SKM-1 (cell line): ENCODE measurements at regions not wholly inside any gene's neighbourhood (a gene's known extent, or its start where the extent isn't known, plus 50 kb on each side); places are given as distances from the start of the nearest gene placed in this dataset.

Experiments
- DNase-seq: peaks from one replicate; lab custom pipeline; 2025; ENCODE audit not compliant: unreplicated experiment; lab: John Stamatoyannopoulos, UW

DNA sequence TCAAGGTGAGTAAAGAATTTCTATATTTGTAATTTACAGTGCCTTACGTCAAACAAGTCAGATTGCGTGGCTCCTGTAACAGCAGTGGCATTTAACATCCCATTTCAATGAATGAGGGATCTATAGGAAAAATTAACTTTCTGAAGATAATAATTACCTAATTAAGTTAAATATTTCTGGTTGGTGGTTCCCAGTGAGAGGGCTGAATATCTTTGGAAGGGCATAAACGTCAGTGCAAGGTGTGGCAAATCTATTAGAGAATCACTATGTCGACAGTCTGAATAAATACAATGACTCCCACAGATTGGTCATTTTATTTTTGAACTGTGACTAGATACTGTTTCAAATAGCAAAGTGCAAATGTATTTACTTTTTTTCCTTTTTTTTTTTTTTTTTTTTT, 80.0 kb downstream of the S1PR1 start:
- no peak for DNase-seq

DNA sequence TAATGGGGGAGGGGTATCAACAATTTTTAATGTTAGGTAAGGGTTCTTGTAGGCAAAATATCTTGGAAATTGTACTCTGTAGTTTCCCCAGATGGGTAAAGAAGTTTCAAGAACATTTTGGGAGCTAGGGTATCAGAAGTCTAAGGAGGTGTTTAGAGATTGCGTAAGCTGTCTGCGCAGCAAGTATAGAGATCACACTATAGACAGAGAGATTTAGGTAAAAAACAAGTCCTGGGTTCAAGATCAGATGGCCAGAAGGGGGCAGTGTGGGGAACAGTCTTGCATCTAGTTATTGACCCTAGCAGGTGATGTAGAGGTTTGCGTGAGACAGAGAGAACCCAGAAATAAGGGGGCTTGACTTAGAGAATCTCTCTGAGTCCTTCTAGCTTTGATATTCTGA, 80.8 kb downstream of the S1PR1 start:
- DNase-seq = no peak

DNA sequence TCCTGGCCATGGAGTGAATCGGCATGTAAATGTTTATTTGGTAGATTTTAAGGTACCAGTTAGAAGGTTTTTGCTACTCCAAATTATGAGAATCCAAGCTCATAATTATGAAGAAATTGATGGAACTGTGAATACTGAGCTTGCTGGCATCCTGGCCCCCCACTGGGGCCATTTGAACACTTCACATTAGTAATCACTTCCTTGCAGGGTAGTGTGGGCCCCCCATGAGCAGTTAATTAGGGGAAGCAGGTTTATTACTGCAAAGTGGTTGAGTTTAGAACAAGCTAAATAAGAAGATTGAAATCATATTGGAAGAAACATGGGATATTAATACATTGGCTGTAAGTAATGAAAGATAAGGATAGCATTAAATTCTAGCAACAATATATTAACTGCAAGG, 86.7 kb downstream of the S1PR1 start:
- DNase-seq = no peak

DNA sequence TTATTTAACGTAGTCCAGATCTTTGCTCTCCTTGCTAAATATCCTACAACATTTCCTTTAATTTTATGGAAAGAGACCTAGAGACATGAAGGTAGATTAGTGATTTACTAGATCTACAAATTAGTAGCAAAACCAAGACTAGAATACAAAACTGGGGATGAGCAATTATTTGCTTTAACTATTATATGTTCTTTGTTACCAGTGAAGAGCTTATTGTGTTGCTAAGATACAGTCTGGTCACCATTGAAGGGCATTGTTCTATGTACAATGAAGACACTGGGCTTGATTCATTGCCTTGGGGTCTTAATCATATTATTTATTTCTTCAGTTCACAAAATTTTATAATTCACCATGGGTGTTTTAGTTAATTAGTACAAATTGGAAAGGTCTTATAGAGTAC, 88.3 kb downstream of the S1PR1 start:
- no peak for DNase-seq

DNA sequence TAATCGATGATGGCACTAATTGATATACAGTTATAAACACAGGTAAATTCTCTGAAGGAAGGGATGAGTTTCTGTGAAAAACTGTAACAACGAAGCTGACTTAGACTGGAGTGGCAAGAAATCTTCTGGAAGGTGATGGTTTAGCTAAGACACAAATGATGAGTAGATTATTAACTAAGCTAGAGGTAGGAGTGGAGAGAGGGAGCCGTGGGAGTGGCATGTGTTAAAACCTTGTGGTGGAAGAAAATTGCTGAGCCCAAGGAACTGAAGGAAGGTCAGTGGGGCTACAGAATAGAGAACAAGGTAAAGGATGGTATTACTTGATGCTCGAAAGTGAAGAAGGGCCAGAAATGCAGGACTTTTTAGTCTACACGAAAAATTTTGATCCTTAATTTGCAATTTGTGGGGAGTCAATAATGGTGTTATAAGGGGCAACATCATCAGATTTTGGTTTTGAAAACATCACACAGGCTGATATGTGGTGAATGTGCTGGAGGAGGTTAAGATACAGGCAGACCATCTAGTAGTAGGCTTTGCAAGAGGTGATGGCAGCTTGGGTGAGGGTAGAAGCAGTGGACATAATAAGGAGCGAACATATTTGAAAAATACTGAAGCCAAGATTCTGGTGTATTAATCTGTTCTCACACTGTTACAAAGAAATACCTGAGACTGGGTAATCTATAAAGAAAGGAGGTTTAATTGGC, 93.8 kb downstream of the S1PR1 start:
- no peak for DNase-seq

DNA sequence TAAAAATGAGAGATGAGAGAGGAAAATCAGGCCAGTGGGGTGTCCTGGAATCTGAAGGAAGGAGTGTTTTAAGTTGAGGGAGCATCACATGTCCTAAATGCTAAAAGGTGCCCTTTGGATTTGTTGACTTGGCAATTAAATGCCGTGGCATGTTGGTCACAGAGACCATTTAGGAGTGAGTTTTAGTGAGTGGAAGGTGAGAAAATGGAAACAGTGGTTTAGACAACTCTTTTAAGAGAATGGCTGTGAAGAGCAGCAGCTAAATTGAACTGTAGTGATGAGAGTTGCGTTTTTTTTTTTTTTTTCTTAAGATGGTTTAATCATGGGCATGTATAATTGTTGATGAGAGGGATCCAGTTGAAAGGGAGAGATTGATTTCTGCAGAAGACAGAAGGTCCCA, 95.0 kb downstream of the S1PR1 start:
- no peak for DNase-seq

DNA sequence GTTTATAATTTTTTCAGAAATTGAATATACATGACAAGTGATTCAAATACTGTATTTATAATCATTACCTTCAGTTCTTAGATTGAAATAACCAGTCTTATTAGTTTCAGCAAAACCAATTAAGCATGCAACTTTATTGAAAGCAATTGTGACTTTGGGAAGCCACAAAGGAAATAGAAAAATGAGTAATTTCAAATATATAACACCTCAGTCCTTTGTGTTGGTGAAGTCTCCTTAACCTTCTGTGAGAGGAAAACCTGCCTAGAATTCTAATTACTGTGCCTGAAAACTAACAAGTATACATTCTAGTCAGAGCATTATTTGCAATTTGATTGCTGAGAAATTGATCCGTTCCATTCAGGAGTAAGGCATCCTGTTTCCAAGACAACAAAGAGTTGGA, 95.8 kb downstream of the S1PR1 start:
- DNase-seq = no peak

DNA sequence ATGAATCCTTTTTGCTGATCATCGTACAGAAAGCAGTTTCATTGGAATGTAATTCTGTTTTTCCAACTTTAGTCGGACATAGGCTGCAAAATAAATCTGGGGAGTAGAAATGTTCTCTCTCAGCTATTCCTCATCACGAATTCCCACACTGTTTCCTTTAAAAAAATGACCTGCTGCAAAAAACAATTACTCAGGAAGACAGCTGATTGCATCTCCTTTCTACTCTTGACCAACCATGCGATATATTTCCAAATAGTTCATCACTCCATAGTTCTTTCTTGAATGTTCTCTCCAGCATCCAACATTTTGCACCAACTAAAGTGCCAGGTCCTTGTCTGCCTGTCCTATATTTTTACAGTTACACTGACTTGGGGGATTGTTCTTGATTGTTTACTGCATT, 96.4 kb downstream of the S1PR1 start:
- DNase-seq = no peak

DNA sequence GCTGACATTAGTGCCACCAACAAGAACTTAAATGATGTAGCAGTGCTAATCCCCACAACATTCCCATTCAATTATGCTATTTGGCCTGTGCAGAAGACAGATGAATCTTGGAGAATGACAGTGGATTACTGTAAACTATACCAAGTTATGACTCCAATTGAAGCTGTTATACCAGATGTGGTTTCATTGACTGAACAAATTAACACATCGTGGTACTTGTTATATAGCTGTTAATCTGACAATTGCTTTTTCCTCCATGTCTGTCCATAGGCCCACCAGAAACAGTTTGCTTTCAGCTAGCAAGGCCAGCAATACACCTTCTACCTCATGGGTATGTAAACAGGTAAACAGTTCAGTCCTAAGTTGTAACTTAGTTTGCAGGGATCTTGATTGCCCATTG, 101.1 kb downstream of the S1PR1 start:
- DNase-seq = no peak

DNA sequence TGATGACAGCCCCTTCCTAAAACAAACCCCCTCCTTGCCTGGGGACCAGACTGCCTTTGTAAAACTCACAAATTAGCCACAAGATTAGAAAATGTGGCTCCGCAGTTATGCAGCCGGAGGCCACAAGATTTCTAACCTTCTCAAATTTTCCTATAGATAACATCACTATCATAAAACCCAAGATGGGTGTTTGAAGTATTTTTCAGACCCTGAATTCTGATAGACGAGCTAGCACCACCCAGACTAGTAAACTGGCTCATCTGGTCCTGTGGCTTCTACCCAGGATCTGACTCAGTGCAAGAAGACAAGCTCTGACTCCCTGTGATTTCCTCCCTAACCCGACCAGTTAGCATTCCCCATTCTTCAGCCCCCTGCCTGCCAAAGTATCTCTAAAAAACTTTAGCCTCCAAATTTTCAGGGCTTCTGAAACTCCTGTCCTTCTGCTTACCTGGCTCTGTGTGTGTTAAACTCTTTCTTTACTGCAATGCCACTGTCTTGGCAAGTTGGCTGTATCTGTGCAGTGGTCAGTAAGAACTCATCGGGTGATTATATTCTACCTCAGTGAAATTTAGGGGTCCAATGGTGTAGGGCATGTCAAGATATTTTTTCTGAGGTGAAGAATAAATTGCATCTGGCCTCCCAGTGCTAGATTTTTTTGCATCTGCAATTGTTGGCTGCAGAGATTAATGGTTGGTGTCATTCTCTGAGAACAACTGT, 102.1 kb downstream of the S1PR1 start:
- DNase-seq = no peak

DNA sequence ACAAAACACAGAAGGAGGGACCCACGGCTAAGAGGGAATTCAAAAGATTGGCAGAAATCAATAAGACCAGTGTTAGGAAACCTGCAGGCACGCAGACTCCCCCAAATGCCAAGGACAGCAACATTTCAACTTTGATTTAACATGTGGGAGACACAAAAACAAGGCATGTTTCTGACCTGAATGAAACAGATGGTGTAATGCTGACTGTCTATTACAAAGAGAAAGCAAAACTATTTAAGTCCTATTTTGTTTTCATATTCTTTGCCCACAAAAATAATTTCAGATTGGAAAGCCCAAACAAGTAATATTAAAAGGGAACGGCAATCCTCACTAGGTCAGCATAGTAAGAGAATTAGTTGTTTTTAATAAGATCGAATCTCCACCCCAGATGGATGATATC, 107.9 kb downstream of the S1PR1 start:
- no peak for DNase-seq

DNA sequence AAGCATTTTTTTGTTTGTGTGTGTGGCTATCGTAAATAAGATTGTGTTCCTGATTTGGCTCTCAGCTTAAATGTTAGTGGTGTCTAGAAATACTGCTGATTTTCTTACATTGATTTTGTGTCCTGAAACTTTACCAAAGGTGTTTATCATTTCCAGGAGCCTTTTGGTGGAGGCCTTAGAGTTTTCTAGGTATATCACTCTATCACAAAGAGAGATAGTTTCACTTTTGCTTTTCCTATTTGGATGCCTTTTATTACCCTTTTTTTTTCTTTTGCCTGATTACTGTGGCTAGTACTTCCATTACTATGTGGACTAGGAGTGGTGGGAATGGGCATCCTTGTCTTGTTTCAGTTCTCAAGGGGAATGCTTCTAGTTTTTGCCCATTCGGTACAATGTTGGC, 109.6 kb downstream of the S1PR1 start:
- no peak for DNase-seq

DNA sequence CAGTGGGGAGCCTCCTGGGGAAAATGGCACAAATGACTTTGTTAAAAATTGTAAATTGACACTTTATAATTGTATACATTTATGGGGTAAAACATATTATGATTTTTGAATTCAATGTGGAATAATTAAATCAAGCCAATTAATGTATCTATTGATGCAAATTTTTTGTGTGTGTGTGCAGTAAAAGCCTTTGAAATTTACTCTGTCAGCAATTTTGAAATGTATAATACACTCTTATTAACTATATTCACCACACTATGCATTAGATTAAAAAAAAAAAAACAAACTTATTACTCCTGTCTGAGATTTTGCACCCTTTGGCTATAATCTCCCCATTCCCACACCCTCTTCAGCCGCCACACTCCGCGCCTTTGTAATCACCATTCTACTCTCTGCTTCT, 119.2 kb downstream of the S1PR1 start:
- DNase-seq = no peak

DNA sequence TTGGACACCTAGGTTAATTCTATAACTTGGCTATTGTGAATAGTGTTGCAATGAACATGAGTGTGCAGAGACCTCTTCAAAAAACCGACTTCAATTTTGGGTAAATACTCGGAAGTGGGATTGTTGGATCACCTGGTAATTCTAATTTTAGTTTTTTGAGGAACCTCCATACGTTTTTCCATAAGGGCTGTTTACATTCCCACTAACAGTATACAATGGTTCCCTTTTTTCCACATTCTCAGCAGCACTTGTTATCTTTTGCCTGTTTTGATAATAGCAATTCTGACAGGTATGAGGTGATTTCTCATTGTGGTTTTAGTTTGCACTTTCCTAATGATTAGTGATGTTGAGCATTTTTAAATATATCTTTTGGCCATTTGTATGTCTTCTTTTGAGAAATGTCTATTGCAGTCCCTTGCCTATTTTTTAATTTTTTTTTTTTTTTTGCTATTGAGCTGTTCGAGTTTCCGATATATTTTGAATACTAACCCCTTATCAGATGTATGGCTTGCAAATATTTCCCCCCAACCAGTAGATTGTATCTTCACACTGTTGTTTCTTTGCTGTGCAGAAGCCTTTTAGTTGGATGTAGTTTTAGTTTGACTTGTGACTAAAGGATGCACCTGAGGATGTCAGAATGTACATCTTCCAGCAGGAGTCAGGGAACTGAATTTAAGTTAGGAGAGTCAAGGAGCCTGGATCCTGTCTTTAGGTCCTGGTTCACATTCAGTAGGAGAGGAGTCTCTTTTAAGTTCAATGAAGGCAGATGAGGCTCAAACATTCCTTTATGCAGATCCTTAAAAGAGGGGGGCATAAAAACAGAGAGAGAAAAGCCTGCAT, 120.0 kb downstream of the S1PR1 start:
- no peak for DNase-seq

DNA sequence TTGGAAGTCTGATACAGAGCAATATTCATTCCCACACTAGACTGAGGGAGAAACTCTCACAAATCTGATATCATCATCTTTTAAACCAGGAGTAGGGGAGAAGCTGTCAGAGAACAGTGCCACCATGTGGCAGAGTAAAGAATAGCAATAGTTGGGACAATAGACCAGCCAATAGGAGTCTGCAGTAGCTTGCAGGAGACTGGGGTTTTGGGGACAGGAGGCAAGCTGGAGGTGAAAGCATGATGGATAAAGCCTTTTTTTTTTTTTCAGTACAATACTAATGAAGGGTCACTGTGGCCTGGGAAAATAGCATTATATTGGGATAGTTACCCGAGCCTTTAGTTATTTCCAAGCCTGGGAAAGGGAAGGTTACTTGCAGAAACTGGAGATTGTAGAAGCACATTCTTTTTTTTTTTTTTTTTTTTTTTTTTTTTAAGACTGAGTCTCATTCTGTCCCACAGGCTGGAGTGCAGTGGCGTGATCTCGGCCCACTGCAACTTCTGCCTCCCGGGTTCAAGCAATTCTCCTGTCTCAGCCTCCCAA, 120.7 kb downstream of the S1PR1 start:
- DNase-seq = peak; percentile 39

DNA sequence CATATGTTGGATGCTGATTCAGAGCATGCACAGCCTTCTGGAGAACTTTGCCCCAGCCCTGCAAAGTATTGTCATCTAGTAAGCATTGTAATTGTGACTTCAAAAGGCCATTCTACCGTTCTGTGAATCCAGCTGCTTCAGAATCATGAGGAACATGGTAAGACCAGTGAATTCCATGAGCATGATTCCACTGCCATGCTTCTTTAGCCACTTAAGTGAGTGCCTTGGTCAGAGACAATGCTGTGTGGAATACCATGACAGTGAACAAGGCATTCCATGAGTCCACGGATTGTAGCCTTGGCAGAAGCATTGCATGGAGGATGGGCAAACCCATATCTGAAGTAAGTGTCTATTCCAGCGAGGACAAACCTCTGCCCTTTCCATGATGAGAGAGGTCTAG, 123.7 kb downstream of the S1PR1 start:
- DNase-seq = no peak

DNA sequence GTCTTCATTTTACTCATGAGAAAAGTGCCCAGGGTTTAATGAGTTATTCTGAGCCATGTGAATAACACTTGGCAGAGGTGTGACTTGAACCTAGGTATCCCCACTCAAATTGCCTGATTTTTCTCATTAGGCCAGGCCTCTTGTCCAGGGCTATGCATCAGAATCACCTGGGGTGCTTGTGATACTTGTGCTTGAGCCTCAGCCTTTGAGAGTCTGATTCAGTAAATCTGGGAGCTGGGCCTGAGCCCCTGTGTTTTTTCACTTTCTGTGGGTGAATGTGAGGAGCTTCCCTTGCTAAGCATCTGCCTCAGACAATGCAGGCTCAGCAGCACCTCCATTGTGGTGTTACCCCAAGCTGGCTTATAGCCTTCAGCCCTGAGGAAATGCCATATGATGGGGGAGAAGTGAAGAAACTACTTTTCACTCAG, 127.1 kb downstream of the S1PR1 start:
- DNase-seq = no peak

DNA sequence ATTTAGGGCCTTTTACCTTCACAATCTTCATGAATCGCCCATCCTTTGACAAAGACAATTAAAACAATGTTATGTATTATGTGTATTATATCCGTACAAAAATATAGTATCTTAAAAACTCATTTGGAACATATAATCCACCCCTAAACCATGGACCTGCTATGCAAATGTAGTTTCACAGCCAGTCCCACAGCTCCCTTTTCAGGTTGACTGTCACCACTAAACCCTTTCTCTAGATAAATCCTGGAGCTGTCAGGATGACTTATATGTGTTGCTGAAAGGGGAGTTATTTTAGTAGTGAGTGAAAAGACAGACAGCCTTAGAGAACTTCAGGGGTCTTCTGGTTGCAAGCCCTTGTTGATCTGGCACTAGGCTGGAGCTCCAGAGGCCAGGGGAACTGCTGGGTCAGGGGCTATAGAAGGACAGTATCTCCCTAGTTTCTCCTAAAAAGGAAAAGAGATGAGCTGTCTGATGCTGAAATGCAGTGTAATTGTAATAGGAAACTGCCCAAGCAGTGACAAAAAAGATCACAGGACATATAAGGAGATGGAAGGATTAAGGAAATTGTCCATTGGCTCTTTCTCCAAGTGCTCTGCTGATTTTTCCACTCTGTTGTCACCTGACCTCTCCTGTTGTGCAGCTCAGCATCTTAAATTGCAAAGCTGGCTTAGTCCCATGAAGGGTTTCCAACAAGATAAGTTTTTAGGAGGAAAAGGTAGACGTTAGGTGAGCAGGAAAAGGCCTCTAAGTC, 127.7 kb downstream of the S1PR1 start:
- DNase-seq = no peak

DNA sequence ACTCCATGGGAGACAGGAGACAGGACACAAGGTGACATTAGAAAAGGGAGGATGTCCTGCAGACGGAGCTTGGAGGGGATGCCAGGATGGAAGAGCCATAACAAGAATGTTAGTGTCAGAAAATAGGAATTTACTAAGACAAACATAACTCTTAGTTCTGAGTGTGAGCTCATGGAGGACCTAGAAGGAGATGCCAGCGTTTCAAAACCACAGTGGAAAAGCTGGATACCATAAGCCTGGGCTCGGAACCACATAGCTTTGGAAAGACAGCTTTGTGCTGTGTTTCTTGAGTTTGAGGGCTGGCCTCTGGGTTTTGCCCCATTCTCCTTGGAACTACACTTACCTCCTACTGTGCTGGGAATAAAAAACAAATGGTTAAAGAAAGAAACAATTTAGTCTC, 128.4 kb downstream of the S1PR1 start:
- no peak for DNase-seq

DNA sequence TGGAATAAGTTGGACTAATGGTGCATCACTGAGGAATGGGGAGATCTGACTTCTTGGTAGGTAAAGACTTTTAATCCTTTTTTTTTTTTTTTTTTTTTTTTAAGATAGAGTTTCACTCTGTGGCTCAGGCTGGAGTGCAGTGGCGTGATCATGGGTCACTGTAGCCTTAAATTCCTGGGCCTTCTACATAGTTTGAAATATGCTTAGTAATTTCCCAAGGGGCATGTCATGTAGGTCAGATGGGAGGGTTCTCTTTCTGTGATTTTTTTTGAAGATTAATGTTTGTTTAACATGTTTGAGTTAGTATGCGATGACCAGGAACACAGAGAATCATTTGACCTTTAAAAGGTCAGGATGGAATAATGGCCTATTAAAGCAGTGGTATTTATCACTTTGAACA, 129.1 kb downstream of the S1PR1 start:
- no peak for DNase-seq
